HG02759 (cell line): ENCODE measurements at regions not wholly inside any gene's neighbourhood (a gene's known extent, or its start where the extent isn't known, plus 50 kb on each side); places are given as distances from the start of the nearest gene placed in this dataset.

Source experiments
- ATAC-seq: cut with Tn5 transposase; IDR thresholded peaks from one replicate; pipeline ENCODE4 v1.9.1; 2021; ENCODE audit warnings: mild to moderate bottlenecking, moderate library complexity; ENCODE audit not compliant: unreplicated experiment

DNA sequence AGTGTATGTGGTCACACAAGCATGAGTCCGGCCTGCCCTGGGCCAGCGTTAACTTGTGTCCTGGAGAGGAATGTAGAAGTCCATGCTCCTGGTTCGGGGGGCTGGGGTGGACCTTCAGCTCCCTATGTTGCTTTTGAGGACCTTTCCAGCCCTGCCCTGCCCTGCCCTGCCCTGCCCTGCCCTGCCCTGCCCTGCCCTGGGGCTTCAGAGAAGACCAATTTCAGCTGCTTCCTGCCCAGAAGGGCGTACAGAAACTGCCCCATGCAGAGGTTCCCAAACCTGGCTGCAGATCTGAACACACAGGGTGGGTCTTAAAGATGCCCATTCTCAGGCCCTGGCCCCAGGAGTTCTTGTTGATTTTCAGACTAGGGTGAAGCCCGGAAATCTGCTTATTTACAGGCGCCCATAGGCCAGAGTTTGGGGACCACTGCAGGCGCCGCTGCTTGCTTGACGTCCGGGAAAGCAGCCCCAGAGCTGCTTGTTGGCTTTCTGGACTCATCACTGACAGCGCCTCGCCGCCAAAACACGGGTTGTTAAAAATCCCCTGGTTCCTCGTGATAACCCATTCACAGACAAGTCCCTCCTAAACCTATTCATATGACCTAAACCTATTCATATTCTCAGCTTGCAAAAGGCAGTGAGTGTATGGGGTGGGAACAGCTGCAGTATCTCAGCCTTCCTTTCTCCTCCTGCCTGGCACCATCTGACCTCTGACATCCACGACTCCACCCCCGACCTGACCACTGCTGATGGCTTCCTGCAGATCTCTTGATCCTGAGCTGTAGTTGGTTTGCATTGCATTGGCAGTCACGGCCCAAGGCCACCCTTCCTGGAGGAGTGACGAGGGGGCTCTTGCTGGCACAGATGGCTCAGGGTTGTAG is 198.3 kb downstream of the GLI2 start:
- ATAC-seq, result no peak

DNA sequence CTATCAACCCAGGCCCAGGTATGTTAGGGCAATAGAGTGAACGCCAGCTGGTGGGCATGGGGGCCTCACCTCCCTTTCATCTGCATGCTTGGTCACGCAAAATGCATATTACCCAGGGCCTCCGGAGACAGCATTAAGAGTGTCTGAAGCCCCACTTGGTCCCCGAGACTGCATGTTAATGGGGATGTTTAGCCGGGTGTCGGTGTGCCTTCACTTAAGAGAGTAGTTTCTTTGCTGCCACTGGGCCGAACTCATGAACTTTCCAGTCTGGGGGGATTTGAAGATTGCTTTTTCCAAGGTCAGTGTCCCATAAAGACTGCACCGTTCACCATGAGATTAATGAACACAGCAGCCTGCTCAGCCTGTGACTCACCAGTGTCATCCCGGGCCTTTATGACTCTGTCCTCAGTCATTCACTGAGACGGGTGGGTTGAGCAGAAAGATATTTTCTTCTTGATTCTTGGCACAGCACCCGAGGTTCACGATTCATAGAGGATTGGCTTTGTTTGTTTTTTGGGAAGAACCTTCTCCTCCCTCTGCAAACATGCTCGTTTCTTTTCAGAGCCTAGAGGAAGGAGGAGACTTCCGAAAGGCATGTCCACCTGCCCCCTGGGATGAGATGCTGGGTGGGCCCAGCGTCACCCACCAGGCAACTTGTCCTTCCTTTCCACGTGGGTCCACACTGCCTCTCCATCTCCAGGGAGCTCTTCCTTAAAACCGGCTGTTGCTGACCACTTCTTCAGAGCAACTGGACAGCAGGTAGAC is 199.1 kb downstream of the GLI2 start:
- ATAC-seq, result no peak

DNA sequence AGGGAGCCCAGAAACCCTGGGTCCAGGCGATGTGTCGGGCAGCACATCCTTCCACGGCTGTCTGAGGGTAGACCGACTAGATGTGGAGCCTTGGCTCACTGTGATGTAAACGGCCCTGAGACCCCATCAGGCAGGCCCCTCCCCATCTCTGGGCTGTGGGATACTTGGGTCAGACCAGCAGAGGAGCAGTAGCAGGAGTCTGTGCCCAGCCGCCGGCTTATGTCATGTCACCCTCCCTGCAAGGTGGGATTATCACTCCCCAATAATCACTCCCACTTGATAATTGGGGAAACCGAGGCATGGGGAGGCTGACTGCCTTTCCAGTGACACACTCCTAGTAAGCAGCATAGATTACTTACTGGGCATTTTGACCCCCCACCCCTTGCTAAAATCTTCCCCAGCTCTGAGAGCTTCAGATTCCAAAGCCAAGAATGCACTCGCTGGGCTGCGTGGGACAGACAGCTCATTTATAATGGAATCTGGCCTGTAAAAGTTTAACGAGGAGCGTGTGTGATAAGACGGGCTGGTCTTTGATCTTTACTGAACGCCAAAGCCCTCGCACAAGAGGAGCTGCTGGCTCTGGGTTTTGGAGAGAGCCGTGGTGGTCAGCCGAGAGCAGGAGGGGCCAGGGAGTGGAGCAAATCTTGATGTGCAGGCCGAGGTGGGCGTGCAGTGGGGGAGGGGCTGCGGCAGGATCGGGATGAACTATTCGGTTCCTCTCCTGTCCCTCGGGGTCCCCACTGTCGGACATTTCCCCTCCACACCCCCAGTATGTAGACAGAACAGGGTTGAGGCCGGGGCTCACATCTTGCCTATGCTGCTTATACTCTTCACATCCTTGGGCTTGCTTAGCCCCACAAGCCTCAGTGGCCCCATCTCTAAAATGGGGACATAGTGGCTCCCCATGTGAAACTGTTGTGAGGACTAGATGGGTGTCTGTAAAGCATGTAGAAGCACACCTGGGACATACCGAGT is 200.0 kb downstream of the GLI2 start:
- no peak for ATAC-seq

- ATAC-seq, result no peak
Observed at GRCh38 chr2:120936476-120937334, 201.0 kb downstream of the GLI2 start.

DNA sequence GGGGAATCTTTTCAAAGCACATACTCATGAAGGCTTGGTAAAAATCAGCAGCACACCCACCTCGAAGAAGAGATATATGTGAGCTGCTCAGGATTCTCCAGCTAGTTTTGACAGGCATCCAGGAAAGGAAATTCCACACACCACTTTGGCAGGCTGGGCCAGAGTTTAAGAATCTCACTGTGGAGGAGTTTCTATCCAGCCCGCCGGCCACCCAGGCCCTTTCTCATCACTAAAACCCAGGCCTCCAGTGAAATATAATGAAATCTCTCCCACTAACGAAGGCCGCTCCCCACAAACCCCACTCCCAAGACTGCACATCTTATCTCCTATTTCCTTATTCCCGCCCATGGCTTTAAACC is 202.0 kb downstream of the GLI2 start:
- no peak for ATAC-seq

DNA sequence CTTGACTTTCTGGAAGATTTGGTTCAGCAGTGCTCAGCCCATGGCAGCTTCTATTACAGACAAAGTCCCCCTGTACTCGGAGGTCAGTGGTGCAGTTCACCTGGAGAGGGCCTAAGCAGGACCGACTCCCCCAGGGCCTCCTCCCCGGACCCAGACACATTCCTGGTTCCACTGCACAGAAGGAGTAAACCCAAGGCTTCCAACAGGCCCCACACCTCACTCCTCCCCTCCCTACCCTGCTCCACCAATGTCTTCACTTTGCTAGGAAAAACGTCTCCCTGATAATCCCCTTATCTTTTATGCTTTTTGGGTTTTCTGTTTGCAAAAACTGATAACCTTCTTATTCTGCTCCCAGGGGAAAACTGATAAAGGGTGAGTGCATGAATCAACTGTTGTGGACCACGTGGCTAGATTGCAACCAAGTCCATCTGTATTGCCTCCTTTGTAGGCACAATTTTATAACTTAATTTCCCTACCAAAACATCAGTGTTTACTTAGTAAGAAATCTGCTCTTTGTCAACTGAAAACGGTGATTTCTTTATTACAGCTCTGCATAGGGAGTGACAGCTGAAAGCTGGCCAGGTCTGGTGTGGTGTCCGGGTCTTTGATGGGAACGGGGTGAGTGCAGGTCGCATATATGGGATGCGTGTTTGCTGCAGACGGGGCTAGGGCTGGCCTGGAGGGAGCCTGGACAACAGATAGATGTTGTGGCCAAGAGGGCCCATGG is 202.5 kb downstream of the GLI2 start:
- no peak for ATAC-seq

GRCh38 chr2:120939595-120940318 is 204.1 kb downstream of the GLI2 start:
- no peak for ATAC-seq

DNA sequence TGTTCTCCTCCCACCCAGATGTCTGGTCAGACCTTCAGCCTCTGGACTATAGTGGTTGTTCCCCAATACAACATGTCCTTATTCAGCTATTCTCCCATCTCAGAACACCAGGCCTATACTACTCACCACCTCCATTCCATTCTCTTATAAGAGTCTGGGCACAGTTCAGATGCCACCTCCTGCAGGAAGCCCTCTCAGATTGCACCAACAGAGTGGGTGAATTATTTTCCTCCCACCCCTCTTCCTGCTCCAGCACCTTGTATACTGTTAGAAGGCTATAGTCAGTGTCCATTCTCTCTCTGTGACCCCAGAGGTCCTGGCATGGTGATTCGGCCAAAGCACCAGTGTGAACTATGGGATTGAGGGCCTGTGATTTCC is 204.6 kb downstream of the GLI2 start:
- ATAC-seq, result no peak

DNA sequence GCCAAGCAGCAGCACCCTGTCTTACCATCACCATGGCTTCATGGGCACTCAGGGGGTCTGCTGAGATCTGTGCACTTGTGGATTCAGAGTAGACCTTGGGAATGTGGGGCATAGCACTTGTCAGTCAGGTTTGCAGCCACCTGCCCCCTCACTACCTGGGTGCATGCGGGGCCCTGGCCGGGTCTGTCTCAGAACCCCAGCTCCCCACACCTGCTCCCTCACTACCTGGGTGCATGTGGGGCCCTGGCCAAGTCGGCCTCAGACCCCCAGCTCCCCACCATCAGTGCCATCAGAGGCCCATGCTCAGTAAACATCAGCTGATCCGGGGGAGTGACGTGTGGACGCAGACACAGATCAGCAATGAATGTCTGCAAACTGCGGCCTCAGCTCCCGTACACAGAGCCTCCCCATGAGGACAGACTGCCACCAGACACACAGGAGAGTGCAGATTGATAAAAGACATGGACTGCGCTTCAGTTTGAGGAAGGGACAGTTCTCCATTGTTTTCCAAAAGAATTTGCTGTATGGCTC is 205.1 kb downstream of the GLI2 start:
- no peak for ATAC-seq

DNA sequence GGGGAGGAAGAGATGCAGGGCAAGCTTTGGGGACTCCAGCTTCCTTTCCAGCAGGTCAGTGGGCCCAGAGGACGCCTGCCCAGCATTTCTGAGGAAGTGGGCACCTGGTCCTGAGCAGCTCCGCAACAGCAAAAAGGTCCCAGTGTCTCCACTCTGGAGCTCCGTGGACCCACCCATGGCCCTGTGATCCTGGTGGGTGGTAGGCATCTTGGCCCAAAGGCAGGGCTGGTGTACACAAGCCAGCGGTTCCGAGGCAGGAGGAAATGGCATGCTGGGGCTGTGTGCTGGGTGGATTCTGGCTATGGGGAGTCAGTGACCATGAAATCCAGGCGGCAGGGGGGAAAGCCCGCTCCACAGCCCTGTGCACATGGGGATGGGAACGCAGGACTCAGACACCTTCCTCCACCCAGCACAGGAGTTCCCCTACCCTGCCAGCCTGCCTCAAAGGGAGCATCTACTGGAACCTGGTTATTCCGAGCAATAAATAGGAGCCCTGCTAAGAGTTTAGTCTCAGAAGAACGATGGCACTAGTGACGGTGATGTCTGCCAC is 206.0 kb downstream of the GLI2 start:
- no peak for ATAC-seq

- ATAC-seq, result no peak
Observed at GRCh38 chr2:120942658-120943057, 207.0 kb downstream of the GLI2 start.

DNA sequence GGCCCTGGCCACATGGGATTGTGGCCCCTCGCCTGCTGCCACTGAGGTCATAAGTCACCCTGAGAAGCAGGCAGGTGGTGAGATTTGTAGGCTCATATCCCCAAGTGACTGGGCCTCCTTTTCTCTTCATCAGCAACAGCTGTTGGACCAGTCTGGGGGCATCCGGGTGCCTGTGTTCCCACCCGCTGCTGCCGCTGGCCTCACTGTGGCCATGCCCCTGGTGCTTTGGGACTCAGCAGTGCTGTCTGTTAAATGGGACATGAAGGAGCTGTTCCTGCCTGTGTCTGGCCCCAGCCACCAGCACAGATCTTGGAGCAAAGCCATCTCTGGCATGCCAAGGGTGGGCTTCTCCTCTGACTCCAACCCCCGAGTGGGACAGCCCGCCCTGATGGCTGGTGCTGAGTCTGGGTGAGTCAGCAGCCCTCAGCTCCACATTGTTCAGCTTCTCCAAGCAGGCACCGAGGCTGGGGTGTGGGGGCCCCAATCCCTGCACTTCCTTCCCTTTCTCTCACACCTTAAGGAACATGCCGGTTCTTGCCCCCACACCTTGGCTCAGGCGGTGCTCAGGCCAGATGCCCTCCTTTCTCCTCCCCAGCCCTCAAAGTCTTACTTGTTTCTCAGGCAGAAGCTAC is 207.9 kb downstream of the GLI2 start:
- no peak for ATAC-seq

GRCh38 chr2:120944575-120944974 is 208.9 kb downstream of the GLI2 start:
- ATAC-seq, result no peak

- ATAC-seq, result no peak
Observed at GRCh38 chr2:120945091-120945490, 209.4 kb downstream of the GLI2 start.

GRCh38 chr2:120945832-120946499 is 210.3 kb downstream of the GLI2 start:
- no peak for ATAC-seq

- ATAC-seq, result no peak
Observed at GRCh38 chr2:120947327-120947726, 211.7 kb downstream of the GLI2 start.

DNA sequence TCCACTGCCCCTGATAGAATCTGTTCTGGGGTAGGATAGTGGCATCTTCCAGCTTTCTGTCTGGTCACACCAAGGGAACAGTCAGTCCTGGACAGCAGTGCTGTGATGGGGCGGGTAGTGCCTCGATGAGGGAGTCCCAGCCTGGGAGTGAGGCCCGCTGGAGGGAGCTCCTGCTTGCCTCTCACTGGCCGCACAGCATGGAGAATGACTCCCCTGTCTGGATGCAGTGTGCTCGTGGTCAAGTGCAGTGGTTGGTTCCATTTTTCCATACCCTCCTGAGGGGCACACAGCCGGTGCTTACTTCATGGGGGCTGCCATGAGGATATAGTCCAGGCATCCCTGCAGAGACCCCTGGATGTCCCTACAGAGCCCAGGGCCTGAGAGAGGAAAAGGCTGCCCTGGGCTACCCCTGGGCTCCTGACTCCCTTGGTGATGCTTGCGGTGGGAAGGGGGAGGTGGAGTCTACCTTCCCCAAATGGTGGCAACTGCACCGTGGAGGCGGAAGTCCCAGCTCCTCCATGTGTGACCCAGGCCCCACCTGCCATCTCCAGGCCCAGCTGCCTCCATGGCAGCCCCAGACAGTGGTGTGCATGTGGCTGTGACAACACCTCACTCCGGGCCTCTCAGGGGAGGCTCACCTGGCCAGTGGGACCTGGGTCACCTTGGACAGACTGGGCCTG is 212.5 kb downstream of the GLI2 start:
- ATAC-seq, result no peak
